Endothelial cell of umbilical vein (primary cell): ENCODE measurements at regions not wholly inside any gene's neighbourhood (a gene's known extent, or its start where the extent isn't known, plus 50 kb on each side); places are given as distances from the start of the nearest gene placed in this dataset.
"Not testable (repeated sequence)": the region's sequence is repeated elsewhere in the genome, so short reads cannot be mapped to it uniquely, and the experiment has no call there.

Source experiments
- BruUV-seq: library from RNA; stranded (reverse); fragments of 400-500 nt; replicated peaks from 2 replicates; lab custom pipeline; 2021; lab: Mats Ljungman, UMichigan
- CTCF ChIA-PET: fragments of 300-600, 350-600 bp; sonication (Branson Sonifier 250); formaldehyde crosslinking; loops from one replicate; lab custom pipeline; 2021; ENCODE audit warnings: antibody characterized with exemption, inconsistent platforms; lab: Charles Lee
- POLR2A ChIA-PET: fragments of 300-600, 350-600 bp; sonication (Branson Sonifier 250); formaldehyde crosslinking; loops from one replicate; lab custom pipeline; 2021; ENCODE audit warnings: antibody characterized with exemption, inconsistent platforms; lab: Charles Lee
- DNase-seq: peaks from one replicate; pipeline ENCODE4 v3.0.0-alpha.2; 2011; ENCODE audit warnings: low read depth, low spot score
- FAIRE-seq: peaks from 2 replicates; lab custom pipeline; 2011; peaks lifted over from hg19 to GRCh38; lab: Jason Lieb, UNC
- H2AFZ ChIP-seq: 2 replicates; pipeline ENCODE4 v1.6.0; 2012; ENCODE audit warnings: low read depth, low read length, control low read depth, inconsistent platforms
- H3K27ac ChIP-seq: 2 replicates; pipeline ENCODE4 v1.5.1; 2011; ENCODE audit warnings: low read depth, mild to moderate bottlenecking, control low read depth, low read length, moderate library complexity; ENCODE audit not compliant: insufficient read depth
- H3K27me3 ChIP-seq, 2 experiments: 2 replicates each; pipeline versions ENCODE4 v1.6.0 to v1.6.1; 2011; ENCODE audit warnings: low read length in 2 of 2, mixed read lengths in 1 of 2; ENCODE audit not compliant: control insufficient read depth in 2 of 2, insufficient read depth in 2 of 2
- H3K36me3 ChIP-seq, 2 experiments: 2 replicates in 1 of 2; 3 replicates in 1 of 2; pipeline ENCODE4 v1.5.1; 2011; ENCODE audit warnings: low read length in 2 of 2, mild to moderate bottlenecking in 1 of 2, moderate library complexity in 1 of 2; ENCODE audit not compliant: control insufficient read depth in 2 of 2, insufficient read depth in 2 of 2; ENCODE audit errors: extremely low read depth in 1 of 2
- H3K4me1 ChIP-seq: 3 replicates; pipeline ENCODE4 v1.5.1; 2011; ENCODE audit warnings: mild to moderate bottlenecking, low read length; ENCODE audit not compliant: control insufficient read depth, insufficient read depth; ENCODE audit errors: extremely low read depth
- H3K4me2 ChIP-seq: 2 replicates; pipeline ENCODE4 v1.6.1; 2011; ENCODE audit warnings: low read length, control low read depth, mixed read lengths; ENCODE audit not compliant: insufficient read depth
- H3K4me3 ChIP-seq, 3 experiments: fragments of 200-600 bp in 1 of 3; sonication (generic), shearing (Covaris generic) in 1 of 3; replicated peaks in 1 of 3; 2 replicates each; pipeline ENCODE4 v1.5.1; 2011 to 2016; ENCODE audit warnings: control low read depth in 3 of 3, low read length in 3 of 3, mild to moderate bottlenecking in 2 of 3, inconsistent platforms in 1 of 3, low read depth in 1 of 3, moderate library complexity in 1 of 3; ENCODE audit not compliant: insufficient read depth in 1 of 3
- H3K79me2 ChIP-seq: 2 replicates; pipeline ENCODE4 v1.6.0; 2012; ENCODE audit warnings: low read length, inconsistent platforms; ENCODE audit not compliant: control insufficient read depth, insufficient read depth
- H3K9ac ChIP-seq: replicated peaks from 2 replicates; pipeline ENCODE3; 2011; ENCODE audit warnings: low read length, control low read depth; ENCODE audit not compliant: insufficient read depth; ENCODE audit errors: extremely low read depth
- H3K9me1 ChIP-seq: replicated peaks from 3 replicates; pipeline ENCODE4 v1.6.0; 2011; ENCODE audit warnings: mild to moderate bottlenecking, low read length; ENCODE audit not compliant: control insufficient read depth, insufficient read depth; ENCODE audit errors: extremely low read depth
- H3K9me3 ChIP-seq: replicated peaks from 2 replicates; pipeline ENCODE4 v1.5.1; 2012; ENCODE audit warnings: low read length, inconsistent platforms; ENCODE audit not compliant: control insufficient read depth, insufficient read depth
- H4K20me1 ChIP-seq: replicated peaks from 2 replicates; pipeline ENCODE3; 2011; ENCODE audit warnings: mild to moderate bottlenecking, low read length; ENCODE audit not compliant: control insufficient read depth, insufficient read depth; ENCODE audit errors: extremely low read depth
- EZH2 ChIP-seq: IDR thresholded peaks from 2 replicates; pipeline ENCODE4 v1.6.1; 2012; ENCODE audit warnings: borderline replicate concordance, low read depth, mild to moderate bottlenecking, moderate library complexity, low read length, inconsistent platforms; ENCODE audit not compliant: severe bottlenecking
- FOS ChIP-seq: IDR thresholded peaks from 2 replicates; pipeline ENCODE4 v1.6.1; 2011; ENCODE audit warnings: mild to moderate bottlenecking, low read length, moderate library complexity, borderline replicate concordance; ENCODE audit not compliant: insufficient read depth
- GATA2 ChIP-seq: IDR thresholded peaks from 2 replicates; pipeline ENCODE4 v1.7.0; 2011; ENCODE audit warnings: low read depth, mild to moderate bottlenecking, moderate library complexity, mixed read lengths, low read length; ENCODE audit not compliant: insufficient read length, insufficient read depth
- JUN ChIP-seq: IDR thresholded peaks from 2 replicates; pipeline ENCODE4 v1.6.1; 2011; ENCODE audit warnings: borderline replicate concordance, low read depth; ENCODE audit not compliant: insufficient read length, insufficient read depth
- MYC ChIP-seq: IDR thresholded peaks from one replicate; pipeline ENCODE4 v1.6.1; 2011; ENCODE audit warnings: mild to moderate bottlenecking, low read depth, low read length
- POLR2A ChIP-seq: IDR thresholded peaks from 2 replicates; pipeline ENCODE4 v1.6.1; 2012; ENCODE audit warnings: low read depth, mild to moderate bottlenecking, control low read depth, low read length
- POLR2AphosphoS5 ChIP-seq: IDR thresholded peaks from 2 replicates; pipeline ENCODE4 v1.6.1; 2012; ENCODE audit warnings: low read depth, mild to moderate bottlenecking, control low read depth, low read length, moderate library complexity; ENCODE audit not compliant: insufficient read depth
- dilution Hi-C: fragments of 300-500 bp; cut with MboI; formaldehyde crosslinking; loops from one replicate; pipeline ENCODE4 v1.15.0; 2019; ENCODE audit warnings: low sequenced_read_pairs; ENCODE audit not compliant: extremely low pct_ligation_motif_present
- intact Hi-C: fragments of 100-400 bp; cut with micrococcal nuclease; formaldehyde crosslinking; loops from one replicate; pipeline ENCODE4 v1.10.0; 2022
- TF ChIP-seq, protein P1 (sequence below): IDR thresholded peaks from 2 replicates; pipeline ENCODE4 v1.6.1; 2011; ENCODE audit not compliant: insufficient read depth, insufficient read length
- TF ChIP-seq, protein P2 (sequence below), 2 donors: IDR thresholded peaks; 1 replicate in 1 of 2; 2 replicates in 1 of 2; pipeline ENCODE4 v1.5.1; 2011; ENCODE audit warnings: low read length in 2 of 2, mild to moderate bottlenecking in 2 of 2, moderate library complexity in 2 of 2, control low read depth in 1 of 2, inconsistent platforms in 1 of 2, low read depth in 1 of 2; ENCODE audit not compliant: insufficient read depth in 1 of 2; ENCODE audit errors: extremely low read depth in 1 of 2

- H3K9me1 ChIP-seq = no peaks in the 10 kb centered on the region
- H3K79me2 ChIP-seq = no peaks in the 10 kb centered on the region
- FAIRE-seq (no peak), DNase-seq (no peak)
- TF ChIP-seq MYC (no peak), POLR2AphosphoS5 (no peak), FOS (no peak), POLR2A (no peak), GATA2 (no peak), EZH2 (no peak), JUN (no peak)
- TF ChIP-seq, protein P1, sequence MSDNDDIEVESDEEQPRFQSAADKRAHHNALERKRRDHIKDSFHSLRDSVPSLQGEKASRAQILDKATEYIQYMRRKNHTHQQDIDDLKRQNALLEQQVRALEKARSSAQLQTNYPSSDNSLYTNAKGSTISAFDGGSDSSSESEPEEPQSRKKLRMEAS = no peak
- TF ChIP-seq, protein P2, sequence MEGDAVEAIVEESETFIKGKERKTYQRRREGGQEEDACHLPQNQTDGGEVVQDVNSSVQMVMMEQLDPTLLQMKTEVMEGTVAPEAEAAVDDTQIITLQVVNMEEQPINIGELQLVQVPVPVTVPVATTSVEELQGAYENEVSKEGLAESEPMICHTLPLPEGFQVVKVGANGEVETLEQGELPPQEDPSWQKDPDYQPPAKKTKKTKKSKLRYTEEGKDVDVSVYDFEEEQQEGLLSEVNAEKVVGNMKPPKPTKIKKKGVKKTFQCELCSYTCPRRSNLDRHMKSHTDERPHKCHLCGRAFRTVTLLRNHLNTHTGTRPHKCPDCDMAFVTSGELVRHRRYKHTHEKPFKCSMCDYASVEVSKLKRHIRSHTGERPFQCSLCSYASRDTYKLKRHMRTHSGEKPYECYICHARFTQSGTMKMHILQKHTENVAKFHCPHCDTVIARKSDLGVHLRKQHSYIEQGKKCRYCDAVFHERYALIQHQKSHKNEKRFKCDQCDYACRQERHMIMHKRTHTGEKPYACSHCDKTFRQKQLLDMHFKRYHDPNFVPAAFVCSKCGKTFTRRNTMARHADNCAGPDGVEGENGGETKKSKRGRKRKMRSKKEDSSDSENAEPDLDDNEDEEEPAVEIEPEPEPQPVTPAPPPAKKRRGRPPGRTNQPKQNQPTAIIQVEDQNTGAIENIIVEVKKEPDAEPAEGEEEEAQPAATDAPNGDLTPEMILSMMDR (IDR thresholded peaks at IDR 0.05; ENCODE audit: extremely low read depth in 1 of 2, insufficient read depth in 1 of 2, low read depth in 1 of 2, low read length in 2 of 2) = no peak
- H3K36me3 ChIP-seq = no peaks in the 10 kb centered on the region
- dilution Hi-C loops (no loop called here), intact Hi-C loops (no loop called here)
- no peak overlapping the region for H2AFZ ChIP-seq
- H3K27me3 ChIP-seq = no peaks in the 10 kb centered on the region
- CTCF ChIA-PET = no interaction called here
- H4K20me1 ChIP-seq = no peaks in the 10 kb centered on the region
- peaks cover 5% of the 10 kb centered on the region for H3K9me3 ChIP-seq
- BruUV-seq = no TSS peak
- no peak overlapping the region for H3K4me3 ChIP-seq
- H3K4me1 ChIP-seq = no peaks in the 10 kb centered on the region
- H3K9ac ChIP-seq = no peak overlapping the region
- no peak overlapping the region for H3K4me2 ChIP-seq
- POLR2A ChIA-PET = no interaction called here
- H3K27ac ChIP-seq = no peak overlapping the region
These were observed 958.2 kb downstream of the GRID1 start for GRCh38 chr10:85408388-85408787.

- H3K4me1 ChIP-seq, intact Hi-C loops, FAIRE-seq, H3K4me3 ChIP-seq, BruUV-seq, DNase-seq, H3K4me2 ChIP-seq, CTCF ChIA-PET, H2AFZ ChIP-seq, dilution Hi-C loops, H3K9me1 ChIP-seq, H3K36me3 ChIP-seq, POLR2A ChIA-PET, H3K9ac ChIP-seq, H3K27me3 ChIP-seq, H3K79me2 ChIP-seq, H3K27ac ChIP-seq, H3K9me3 ChIP-seq, H4K20me1 ChIP-seq: not testable (repeated sequence)
These were observed 956.0 kb downstream of the GRID1 start for GRCh38 chr10:85410586-85410985.
